ENCODE measurements at regions not wholly inside any gene's neighbourhood (a gene's known extent, or its start where the extent isn't known, plus 50 kb on each side); places are given as distances from the start of the nearest gene placed in this dataset.

GRCh38 chr4:79175716-79176115, 150.1 kb downstream of the NAA11 start:
- H3K27me3 ChIP-seq: no peaks in the 10 kb centered on the region
- no peak for DNase-seq
- no peaks in the 10 kb centered on the region for H3K4me1 ChIP-seq
- H3K36me3 ChIP-seq: no peaks in the 10 kb centered on the region
- H3K4me3 ChIP-seq: no peak overlapping the region
- TF ChIP-seq CTCF (IDR thresholded peaks at IDR 0.05): no peak
- TF ChIP-seq POLR2A (IDR thresholded peaks at IDR 0.05): no peak
- H3K27ac ChIP-seq: no peak overlapping the region
- H3K9me3 ChIP-seq: no peaks in the 10 kb centered on the region

GRCh38 chr4:79174490-79175252, 151.2 kb downstream of the NAA11 start:
- no peak for DNase-seq
- no peaks in the 10 kb centered on the region for H3K4me1 ChIP-seq
- no peaks in the 10 kb centered on the region for H3K36me3 ChIP-seq

GRCh38 chr4:79173186-79173585, 152.7 kb downstream of the NAA11 start:
- DNase-seq: no peak
- no peak for TF ChIP-seq CTCF (IDR thresholded peaks at IDR 0.05)
- TF ChIP-seq POLR2A (IDR thresholded peaks at IDR 0.05): no peak
- no peaks in the 10 kb centered on the region for H3K9me3 ChIP-seq
- no peak overlapping the region for H3K27ac ChIP-seq
- H3K4me1 ChIP-seq: no peaks in the 10 kb centered on the region
- H3K36me3 ChIP-seq: no peaks in the 10 kb centered on the region
- H3K27me3 ChIP-seq: no peaks in the 10 kb centered on the region
- no peak overlapping the region for H3K4me3 ChIP-seq

More at GRCh38 chr4:79174490-79175252, 151.2 kb downstream of the NAA11 start:
- Histone ChIP-seq H3K27me3 (no peaks in the 10 kb centered on the region), H3K9me3 (no peaks in the 10 kb centered on the region), H3K4me3 (no peak overlapping the region), H3K27ac (no peak overlapping the region)
- TF ChIP-seq CTCF (IDR thresholded peaks at IDR 0.05): no peak
- TF ChIP-seq POLR2A (IDR thresholded peaks at IDR 0.05): no peak

GRCh38 chr4:79170077-79170476, 155.8 kb downstream of the NAA11 start:
- Histone ChIP-seq H3K27ac (no peak overlapping the region), H3K4me1 (no peaks in the 10 kb centered on the region), H3K36me3 (no peaks in the 10 kb centered on the region), H3K9me3 (no peaks in the 10 kb centered on the region), H3K27me3 (no peaks in the 10 kb centered on the region), H3K4me3 (no peak overlapping the region)
- TF ChIP-seq CTCF (IDR thresholded peaks at IDR 0.05) (no peak), POLR2A (IDR thresholded peaks at IDR 0.05) (no peak)
- DNase-seq: no peak

- no peak for DNase-seq
- TF ChIP-seq POLR2A (IDR thresholded peaks at IDR 0.05) (no peak), CTCF (IDR thresholded peaks at IDR 0.05) (no peak)
- H3K27ac ChIP-seq: no peak overlapping the region
- no peaks in the 10 kb centered on the region for H3K36me3 ChIP-seq
- H3K4me3 ChIP-seq: no peak overlapping the region
- no peaks in the 10 kb centered on the region for H3K27me3 ChIP-seq
- no peaks in the 10 kb centered on the region for H3K4me1 ChIP-seq
- no peaks in the 10 kb centered on the region for H3K9me3 ChIP-seq
Measured at GRCh38 chr4:79164907-79165610, 160.8 kb downstream of the NAA11 start.
